ENCODE measurements at regions not wholly inside any gene's neighbourhood (a gene's known extent, or its start where the extent isn't known, plus 50 kb on each side); places are given as distances from the start of the nearest gene placed in this dataset.

DNA sequence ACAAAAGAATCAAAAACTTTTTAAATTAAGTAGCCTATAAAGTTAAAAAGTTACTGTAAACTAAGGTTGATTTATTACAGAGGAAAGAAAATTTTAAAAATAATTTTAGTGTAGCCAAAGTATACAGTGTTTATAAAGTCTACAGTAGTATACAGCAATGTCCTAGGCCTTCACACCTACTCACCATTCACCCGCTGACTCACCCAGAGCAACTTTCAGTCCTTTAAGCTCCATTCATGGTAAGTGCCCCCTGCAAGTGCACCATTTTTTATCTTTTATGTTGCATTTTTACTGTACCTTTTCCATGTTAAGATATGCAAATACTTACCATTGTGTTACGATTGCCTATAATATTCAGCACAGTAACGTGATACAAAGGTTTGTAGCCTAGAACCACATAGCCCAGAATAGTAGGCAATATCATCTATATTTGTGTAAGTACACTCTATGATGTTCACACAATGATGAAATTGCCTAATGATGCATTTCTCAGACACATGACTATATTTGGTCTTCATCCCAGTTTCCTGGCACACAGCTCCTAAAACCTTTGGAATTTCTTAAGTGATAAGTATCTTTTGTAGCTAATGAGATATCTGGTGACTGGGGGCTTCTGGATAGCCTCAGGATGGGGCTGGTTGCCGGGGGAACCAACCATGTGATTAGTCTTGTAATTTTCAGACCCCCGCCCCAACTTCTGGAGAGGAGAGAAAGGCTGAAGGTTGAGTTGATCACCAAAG is 111.0 kb downstream of the MRPL14 start:
- H3K27ac ChIP-seq = no peak overlapping the region
- no peaks in the 10 kb centered on the region for H3K36me3 ChIP-seq (ENCODE audit: low read depth, missing control alignments)
- DNase-seq = no peak
- WGBS, 2 donors = 90 to 97% methylated on average over 5 of the region's 5 CpGs
- intact Hi-C loops (cut with DNase I; ENCODE audit: low total_unique reads) = no loop called here
- no peaks in the 10 kb centered on the region for H3K4me1 ChIP-seq
- no peak overlapping the region for H3K4me3 ChIP-seq
- no peaks in the 10 kb centered on the region for H3K27me3 ChIP-seq
- TF ChIP-seq, protein P1, sequence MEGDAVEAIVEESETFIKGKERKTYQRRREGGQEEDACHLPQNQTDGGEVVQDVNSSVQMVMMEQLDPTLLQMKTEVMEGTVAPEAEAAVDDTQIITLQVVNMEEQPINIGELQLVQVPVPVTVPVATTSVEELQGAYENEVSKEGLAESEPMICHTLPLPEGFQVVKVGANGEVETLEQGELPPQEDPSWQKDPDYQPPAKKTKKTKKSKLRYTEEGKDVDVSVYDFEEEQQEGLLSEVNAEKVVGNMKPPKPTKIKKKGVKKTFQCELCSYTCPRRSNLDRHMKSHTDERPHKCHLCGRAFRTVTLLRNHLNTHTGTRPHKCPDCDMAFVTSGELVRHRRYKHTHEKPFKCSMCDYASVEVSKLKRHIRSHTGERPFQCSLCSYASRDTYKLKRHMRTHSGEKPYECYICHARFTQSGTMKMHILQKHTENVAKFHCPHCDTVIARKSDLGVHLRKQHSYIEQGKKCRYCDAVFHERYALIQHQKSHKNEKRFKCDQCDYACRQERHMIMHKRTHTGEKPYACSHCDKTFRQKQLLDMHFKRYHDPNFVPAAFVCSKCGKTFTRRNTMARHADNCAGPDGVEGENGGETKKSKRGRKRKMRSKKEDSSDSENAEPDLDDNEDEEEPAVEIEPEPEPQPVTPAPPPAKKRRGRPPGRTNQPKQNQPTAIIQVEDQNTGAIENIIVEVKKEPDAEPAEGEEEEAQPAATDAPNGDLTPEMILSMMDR (IDR thresholded peaks at IDR 0.05) = no peak
- no peak for TF ChIP-seq POLR2A (IDR thresholded peaks at IDR 0.05)
- no peaks in the 10 kb centered on the region for H3K9me3 ChIP-seq

DNA sequence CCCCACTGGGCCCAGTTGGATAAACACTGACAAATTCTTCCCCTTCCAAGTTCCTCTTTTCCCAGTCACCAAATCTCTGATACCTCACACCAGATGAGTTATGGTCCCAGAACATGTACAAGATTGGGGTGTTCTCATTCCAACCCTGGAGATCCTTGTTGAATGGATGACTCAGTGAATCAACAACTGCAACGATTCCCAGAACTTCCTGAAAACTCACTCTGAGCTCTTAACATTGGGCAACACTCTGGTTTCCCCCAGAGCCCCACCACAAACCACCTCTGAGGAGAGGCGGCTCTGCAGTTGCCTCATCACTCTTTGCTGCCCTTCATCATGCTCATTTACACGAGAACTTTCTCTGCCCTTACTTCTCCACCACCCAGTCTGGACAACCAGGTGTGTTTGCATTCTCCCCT is 115.2 kb downstream of the MRPL14 start:
- TF ChIP-seq, protein P1 (IDR thresholded peaks at IDR 0.05) = no peak
- no peak for TF ChIP-seq POLR2A (IDR thresholded peaks at IDR 0.05)
- Histone ChIP-seq H3K4me3 (no peak overlapping the region), H3K27ac (no peak overlapping the region), H3K36me3 (ENCODE audit: low read depth, missing control alignments) (no peaks in the 10 kb centered on the region), H3K9me3 (no peaks in the 10 kb centered on the region), H3K4me1 (no peaks in the 10 kb centered on the region), H3K27me3 (no peaks in the 10 kb centered on the region)
- 79 to 87% methylated on average over 3 of the region's 3 CpGs for WGBS, 2 donors
- intact Hi-C loops (cut with DNase I; ENCODE audit: low total_unique reads) = no loop called here
- DNase-seq = no peak

DNA sequence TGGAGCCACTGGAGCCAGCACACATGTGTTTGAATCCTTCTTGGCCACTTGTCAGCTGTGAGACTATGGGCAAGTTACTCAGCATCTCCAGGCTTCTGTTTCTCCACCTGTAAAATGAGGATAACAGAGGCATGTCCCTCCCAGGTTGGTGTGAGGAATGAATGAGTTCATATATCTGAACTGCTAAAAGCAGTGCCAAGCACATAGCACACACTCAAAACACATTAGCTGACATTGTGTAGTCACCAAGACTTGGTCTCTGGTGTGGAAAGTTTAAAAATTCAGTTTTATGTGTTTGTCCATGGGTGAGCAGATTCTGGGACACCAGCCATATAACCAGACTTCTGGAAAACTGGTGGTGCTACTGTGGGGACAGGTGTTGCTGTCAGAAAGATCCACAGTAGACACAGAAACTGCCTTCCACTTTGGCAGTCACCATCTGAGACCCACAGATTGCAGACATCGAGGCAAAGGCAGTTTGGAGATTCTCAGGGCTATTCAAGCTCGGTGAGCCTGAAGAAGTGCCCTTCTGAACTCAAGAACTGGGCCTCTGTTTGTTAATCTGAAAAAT is 115.8 kb downstream of the MRPL14 start:
- TF ChIP-seq, protein P1 (IDR thresholded peaks at IDR 0.05) = no peak
- no peak for TF ChIP-seq POLR2A (IDR thresholded peaks at IDR 0.05)
- Histone ChIP-seq H3K27ac (no peak overlapping the region), H3K4me3 (no peak overlapping the region), H3K9me3 (no peaks in the 10 kb centered on the region), H3K36me3 (ENCODE audit: low read depth, missing control alignments) (no peaks in the 10 kb centered on the region), H3K27me3 (no peaks in the 10 kb centered on the region), H3K4me1 (no peaks in the 10 kb centered on the region)
- intact Hi-C loops (cut with DNase I; ENCODE audit: low total_unique reads) = no loop called here
- WGBS, 2 donors = 90 to 92% methylated on average over 2 of the region's 2 CpGs
- no peak for DNase-seq

DNA sequence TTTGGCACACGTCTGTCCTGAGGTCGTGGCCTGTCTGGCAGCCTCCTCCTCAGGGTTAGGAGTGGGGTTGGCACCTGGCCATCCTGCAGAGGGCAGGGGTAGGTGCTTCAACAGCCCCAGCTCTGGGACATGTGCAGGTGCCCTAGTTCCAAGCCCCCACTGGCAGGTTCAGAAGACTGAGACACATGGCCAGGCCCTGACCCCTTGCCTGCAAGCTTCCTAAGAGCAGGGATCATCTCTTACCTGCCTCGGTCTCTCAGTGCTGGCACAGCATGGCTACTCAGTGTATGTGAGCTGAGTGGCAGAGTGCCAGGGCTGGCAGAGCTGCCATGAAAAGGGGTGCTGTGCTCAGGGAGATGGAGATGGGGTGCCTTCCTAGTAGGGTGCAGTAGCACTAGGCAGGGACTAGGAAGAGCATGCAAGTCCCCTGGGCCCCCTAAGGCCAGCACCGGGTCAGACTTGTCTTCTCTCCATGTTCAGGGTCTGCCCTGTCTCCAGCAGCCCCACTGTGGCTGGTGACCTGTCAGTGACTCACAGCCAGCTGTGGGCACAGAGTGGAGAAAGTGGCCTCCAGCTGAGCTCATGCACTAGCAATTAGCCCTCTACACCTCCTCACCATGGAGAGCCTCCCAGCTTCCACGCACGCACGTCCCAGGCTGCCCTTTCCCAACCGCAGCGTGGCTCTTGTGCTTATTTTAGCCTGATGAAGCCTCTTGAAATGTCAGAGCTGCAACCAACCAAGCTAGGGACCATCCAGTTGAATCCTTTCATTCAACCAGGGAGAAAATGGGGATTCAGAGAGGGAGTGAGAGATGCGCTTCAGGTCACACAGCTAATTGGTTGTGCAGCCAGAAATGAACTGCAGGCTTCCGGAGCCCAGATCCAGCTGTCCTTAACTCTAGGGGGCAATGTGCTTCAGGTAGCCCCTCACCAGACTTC is 116.6 kb downstream of the MRPL14 start:
- intact Hi-C loops (cut with DNase I; ENCODE audit: low total_unique reads) = no loop called here
- Histone ChIP-seq H3K4me3 (no peak overlapping the region), H3K27ac (no peak overlapping the region), H3K9me3 (no peaks in the 10 kb centered on the region), H3K36me3 (ENCODE audit: low read depth, missing control alignments) (no peaks in the 10 kb centered on the region), H3K27me3 (no peaks in the 10 kb centered on the region), H3K4me1 (no peaks in the 10 kb centered on the region)
- DNase-seq = no peak
- 81 to 87% methylated on average over 10 to 11 of the region's 11 CpGs for WGBS, 2 donors
- TF ChIP-seq, protein P1 (IDR thresholded peaks at IDR 0.05) = no peak
- TF ChIP-seq POLR2A (IDR thresholded peaks at IDR 0.05) = no peak
